K562 (cell line): ENCODE measurements at regions not wholly inside any gene's neighbourhood (a gene's known extent, or its start where the extent isn't known, plus 50 kb on each side); places are given as distances from the start of the nearest gene placed in this dataset.

Source experiments
- CREB1 ChIP-seq, 2 experiments: sonication (generic) in 1 of 2; formaldehyde crosslinking in 1 of 2; IDR thresholded peaks; 2 replicates each; pipeline versions ENCODE4 v1.6.1 to v1.8.0; 2012 to 2022; ENCODE audit warnings: inconsistent platforms in 1 of 2, mild to moderate bottlenecking in 1 of 2, missing genetic modification reagents in 1 of 2, moderate library complexity in 1 of 2
- EZH2 ChIP-seq: IDR thresholded peaks from 2 replicates; pipeline ENCODE4 v1.6.1; 2012; ENCODE audit warnings: low read depth, mild to moderate bottlenecking, inconsistent platforms, low read length, borderline replicate concordance
- FOXJ3 ChIP-seq: sonication (generic); formaldehyde crosslinking; IDR thresholded peaks from 2 replicates; pipeline ENCODE4 v1.4.0; 2020; ENCODE audit warnings: mild to moderate bottlenecking, missing genetic modification reagents
- KLF6 ChIP-seq: fragments of 250-450 bp; sonication (Bioruptor Pico); IDR thresholded peaks from 2 replicates; pipeline ENCODE4 v1.4.0; 2020; ENCODE audit warnings: mild to moderate bottlenecking, moderate library complexity, borderline replicate concordance
- LEF1 ChIP-seq: fragments of 450-650 bp; IDR thresholded peaks from 2 replicates; pipeline ENCODE4 v1.6.1; 2016; ENCODE audit warnings: mild to moderate bottlenecking
- MCM3 ChIP-seq: fragments of 450-650 bp; IDR thresholded peaks from 2 replicates; pipeline ENCODE4 v1.6.1; 2016
- ZC3H4 ChIP-seq: sonication (generic); formaldehyde crosslinking; IDR thresholded peaks from 2 replicates; pipeline ENCODE4 v1.9.0; 2021; ENCODE audit warnings: missing genetic modification reagents, borderline replicate concordance
- TF ChIP-seq, protein P1 (sequence below): fragments of 450-650 bp; conservative IDR thresholded peaks from 2 replicates; pipeline ENCODE4 v1.6.1; 2016; ENCODE audit warnings: missing genetic modification characterization, low read depth, mild to moderate bottlenecking, control low read depth, missing compliant biosample characterization
- TF ChIP-seq, protein P2 (sequence below): fragments of 250-450 bp; sonication (Bioruptor Pico); IDR thresholded peaks from 2 replicates; pipeline ENCODE4 v1.8.0; 2022; ENCODE audit warnings: inconsistent platforms

DNA sequence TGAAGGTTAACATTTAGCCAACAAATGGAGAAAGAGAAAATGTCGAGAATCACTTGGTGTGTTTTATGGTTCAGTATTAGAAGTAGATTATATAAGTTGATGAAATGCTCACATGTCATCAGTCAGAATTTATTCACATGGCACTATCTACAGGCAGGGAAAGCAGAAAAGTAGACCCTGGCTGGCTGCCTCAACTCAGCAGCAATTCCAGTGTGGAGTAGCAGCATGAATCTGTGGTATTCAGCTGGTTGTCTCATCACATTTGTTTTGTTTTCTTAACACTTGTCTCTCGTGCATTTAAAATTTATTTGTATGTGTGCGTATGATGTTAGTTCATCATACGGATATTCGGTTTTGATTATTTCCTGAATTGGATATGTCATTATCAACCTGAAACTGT is 153.5 kb upstream of the OR13F1 start:
- TF ChIP-seq KLF6 (CRISPR knock-in tag) (no peak), LEF1 (no peak), ZC3H4 (CRISPR knock-in tag) (no peak), EZH2 (no peak), MCM3 (no peak), CREB1 (IDR thresholded peaks at IDR 0.05) (no peak), CREB1 (CRISPR knock-in tag; IDR thresholded peaks at IDR 0.05) (no peak), FOXJ3 (no peak)
- TF ChIP-seq, protein P1, sequence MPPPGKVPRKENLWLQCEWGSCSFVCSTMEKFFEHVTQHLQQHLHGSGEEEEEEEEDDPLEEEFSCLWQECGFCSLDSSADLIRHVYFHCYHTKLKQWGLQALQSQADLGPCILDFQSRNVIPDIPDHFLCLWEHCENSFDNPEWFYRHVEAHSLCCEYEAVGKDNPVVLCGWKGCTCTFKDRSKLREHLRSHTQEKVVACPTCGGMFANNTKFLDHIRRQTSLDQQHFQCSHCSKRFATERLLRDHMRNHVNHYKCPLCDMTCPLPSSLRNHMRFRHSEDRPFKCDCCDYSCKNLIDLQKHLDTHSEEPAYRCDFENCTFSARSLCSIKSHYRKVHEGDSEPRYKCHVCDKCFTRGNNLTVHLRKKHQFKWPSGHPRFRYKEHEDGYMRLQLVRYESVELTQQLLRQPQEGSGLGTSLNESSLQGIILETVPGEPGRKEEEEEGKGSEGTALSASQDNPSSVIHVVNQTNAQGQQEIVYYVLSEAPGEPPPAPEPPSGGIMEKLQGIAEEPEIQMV (tag): no peak
- TF ChIP-seq, protein P2, sequence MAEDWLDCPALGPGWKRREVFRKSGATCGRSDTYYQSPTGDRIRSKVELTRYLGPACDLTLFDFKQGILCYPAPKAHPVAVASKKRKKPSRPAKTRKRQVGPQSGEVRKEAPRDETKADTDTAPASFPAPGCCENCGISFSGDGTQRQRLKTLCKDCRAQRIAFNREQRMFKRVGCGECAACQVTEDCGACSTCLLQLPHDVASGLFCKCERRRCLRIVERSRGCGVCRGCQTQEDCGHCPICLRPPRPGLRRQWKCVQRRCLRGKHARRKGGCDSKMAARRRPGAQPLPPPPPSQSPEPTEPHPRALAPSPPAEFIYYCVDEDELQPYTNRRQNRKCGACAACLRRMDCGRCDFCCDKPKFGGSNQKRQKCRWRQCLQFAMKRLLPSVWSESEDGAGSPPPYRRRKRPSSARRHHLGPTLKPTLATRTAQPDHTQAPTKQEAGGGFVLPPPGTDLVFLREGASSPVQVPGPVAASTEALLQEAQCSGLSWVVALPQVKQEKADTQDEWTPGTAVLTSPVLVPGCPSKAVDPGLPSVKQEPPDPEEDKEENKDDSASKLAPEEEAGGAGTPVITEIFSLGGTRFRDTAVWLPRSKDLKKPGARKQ: no peak
